Activated T-helper 9 cell treated with anti-CD3 and anti-CD28 coated beads, Interleukin-2, amount 50 U/mL, for 16 hours (primary cell): ENCODE measurements at regions not wholly inside any gene's neighbourhood (a gene's known extent, or its start where the extent isn't known, plus 50 kb on each side); places are given as distances from the start of the nearest gene placed in this dataset.

Experiments
- DNase-seq: peaks from one replicate; pipeline ENCODE4 v3.0.0-alpha.2; 2020; ENCODE audit warnings: low read depth

- DNase-seq: no peak
These were observed 290.5 kb downstream of the KBTBD8 start for GRCh38 chr3:67288466-67289106.

DNA sequence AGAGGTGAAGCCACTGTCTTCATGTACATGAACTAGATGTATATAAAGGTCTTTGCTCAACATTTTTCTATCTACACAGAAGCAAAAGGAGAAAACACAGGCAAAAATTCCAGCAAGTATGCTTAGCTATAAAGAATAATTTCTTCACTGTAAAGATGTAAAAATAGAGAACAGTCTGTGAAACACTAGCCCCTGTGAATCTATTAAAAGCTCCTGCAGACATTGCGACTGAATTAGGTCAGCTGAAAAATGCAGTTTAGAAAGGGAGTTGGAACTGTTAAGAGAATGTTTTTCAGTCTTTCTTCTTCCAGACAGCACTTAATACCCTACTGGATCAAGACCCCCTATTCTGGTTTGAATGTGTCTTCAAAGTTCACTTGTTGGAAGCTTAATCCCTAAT is 291.5 kb downstream of the KBTBD8 start:
- DNase-seq: no peak

DNA sequence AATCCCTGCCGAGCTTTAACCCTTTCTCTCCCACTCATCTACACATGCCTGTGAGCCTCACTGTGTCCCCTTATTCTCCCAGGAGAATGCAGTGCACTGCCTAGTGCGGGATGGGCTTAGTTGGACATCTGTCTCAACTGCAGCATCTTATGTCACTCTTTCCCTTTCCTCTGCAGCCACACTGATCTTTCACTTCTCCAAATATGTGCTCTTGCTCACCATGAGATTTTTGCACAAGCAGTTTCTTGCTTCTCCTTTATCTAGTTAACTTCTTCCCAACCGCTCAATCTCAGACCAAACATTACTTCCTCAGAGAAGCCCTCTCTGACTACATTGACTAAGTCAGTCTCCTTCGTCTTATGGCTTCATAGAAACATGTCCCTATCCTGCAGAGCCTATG is 292.3 kb downstream of the KBTBD8 start:
- no peak for DNase-seq

GRCh38 chr3:67291287-67292252 is 293.5 kb downstream of the KBTBD8 start:
- no peak for DNase-seq

DNA sequence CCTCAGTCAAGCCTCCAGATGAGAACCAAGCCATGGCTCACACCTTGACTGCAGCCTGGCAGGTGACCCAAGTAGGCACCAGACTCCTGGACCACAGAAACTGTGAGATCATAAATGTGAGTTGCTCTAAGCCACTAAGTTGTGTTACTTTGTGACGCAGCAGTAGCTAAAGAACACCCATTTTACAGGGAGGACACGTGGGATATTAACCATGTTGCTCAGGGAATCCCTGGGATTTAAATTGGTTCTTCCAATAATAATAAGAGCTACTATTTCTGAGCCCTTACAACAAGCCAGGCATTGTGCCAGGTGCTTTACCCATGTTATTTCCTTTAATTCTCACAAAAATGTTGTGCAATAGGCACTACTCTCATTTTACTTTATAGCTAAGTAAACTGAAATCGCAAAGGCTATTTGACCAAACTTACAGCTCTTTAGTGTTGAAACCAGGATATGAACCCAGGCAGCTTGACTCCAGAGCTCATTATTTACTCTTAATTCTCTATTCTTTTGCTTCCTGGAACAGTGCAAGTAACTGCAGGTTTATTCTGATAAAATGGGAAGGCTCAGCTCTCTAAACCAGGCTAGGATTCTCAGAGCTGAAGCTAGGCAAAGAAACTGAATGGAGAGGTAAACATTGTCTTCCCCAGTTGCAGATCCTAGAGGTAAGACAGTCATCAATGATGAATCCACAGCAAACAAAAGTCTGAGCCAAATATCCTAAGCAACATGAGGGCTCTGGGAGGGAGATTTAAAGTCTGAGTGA is 294.4 kb downstream of the KBTBD8 start:
- no peak for DNase-seq

GRCh38 chr3:67294341-67294740 is 296.2 kb downstream of the KBTBD8 start:
- no peak for DNase-seq

DNA sequence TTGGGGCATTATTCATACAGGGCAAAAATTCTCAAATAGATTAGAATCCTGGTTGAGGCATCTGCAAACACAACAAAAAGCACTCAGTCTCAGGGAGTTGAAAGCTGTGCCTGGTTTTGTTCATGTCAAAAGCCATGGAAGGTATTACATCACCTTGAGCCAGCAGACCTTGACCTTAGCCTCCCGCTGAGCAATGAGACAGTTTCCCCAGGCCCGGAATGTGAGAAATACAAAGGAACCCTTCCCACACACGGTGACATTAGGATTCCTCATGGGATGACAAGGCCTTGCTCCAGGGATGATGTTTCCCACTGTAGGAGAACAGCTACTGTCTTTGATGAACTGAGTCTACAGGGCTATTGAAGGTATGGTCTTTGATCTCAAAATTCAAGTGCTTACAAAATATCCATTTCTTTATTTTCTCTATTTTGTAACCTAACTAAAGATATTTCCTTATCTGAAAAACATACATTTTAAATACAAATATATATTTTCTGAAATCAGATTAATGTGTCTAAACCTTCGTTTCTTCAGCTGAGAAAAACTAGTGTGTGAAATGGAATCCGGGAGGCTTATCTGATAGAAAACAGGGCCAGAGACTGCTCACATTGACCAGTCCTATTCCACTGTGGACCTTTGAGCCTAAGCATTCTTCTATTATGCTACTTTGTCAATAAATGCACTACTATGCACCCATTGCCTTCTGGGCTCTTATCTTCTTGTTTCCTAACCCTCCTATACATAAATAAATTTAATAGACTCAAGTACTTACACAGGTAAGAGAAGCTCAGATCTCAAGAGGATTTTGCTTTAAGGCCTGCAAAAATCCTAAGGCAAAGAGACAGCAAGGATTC is 298.2 kb downstream of the KBTBD8 start:
- DNase-seq: no peak

- DNase-seq: no peak
These were observed 299.8 kb downstream of the KBTBD8 start for GRCh38 chr3:67297715-67298475.

DNA sequence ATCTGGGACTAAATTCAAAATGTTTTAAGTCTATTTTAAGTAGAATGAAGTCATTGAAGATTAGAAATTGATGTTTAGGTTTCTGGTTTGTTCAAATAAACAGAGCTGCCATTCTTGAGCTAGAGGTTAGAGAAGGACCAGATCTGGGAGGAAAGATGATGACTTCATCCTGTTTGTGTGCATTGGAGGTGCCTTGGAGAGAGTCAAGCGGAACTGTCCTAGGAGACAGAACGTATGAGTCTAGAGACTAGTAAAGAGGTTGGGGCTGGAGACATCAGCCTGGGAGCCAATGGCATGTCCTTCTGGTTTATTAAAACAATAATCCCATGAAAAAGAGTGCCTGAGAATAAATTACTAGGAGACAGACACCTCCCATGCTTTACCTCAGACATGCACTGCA is 303.4 kb downstream of the KBTBD8 start:
- no peak for DNase-seq

DNA sequence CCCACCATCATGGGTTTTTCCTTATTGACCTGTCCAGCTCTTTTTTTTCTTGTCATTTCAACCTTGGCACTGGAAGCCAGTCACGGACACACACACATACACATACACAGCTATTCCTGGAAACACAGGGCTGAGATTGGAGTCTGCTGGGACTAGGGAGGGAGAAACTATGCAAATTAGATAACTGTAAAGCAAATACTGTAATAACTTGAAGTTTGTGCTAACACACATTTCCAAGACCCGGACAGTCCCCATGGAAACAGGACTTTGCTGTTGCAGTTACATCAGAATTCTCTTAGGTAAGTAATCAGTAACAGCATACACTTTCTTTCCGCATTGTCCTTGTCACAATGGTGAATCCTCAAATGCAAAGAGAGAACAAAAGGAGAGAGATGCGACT is 304.4 kb downstream of the KBTBD8 start:
- no peak for DNase-seq

- no peak for DNase-seq
These were observed 307.1 kb downstream of the KBTBD8 start for GRCh38 chr3:67305160-67305559.

DNA sequence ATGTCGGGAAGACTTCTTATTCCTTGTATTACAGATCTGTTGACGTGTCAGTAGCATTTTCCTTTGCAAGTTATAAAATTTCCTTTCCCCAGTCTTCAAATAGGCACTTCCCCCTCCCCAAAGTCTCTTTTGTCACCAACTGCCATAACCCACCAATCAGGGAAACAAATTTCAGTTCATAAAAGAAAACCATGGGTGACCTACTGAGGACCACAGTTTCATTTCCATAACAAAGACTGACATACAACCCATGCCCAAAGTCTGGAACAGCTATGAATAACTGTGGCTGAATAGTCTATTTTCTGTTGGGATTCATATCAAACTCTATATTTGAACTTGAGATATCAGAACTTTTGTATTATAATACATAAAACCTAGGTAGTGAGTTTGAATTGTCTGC is 307.8 kb downstream of the KBTBD8 start:
- no peak for DNase-seq

- no peak for DNase-seq
These were observed 313.3 kb downstream of the KBTBD8 start for GRCh38 chr3:67311440-67311839.

- no peak for DNase-seq
These were observed 314.0 kb downstream of the KBTBD8 start for GRCh38 chr3:67312155-67312554.

- DNase-seq: no peak
These were observed 320.1 kb downstream of the KBTBD8 start for GRCh38 chr3:67318162-67318561.

DNA sequence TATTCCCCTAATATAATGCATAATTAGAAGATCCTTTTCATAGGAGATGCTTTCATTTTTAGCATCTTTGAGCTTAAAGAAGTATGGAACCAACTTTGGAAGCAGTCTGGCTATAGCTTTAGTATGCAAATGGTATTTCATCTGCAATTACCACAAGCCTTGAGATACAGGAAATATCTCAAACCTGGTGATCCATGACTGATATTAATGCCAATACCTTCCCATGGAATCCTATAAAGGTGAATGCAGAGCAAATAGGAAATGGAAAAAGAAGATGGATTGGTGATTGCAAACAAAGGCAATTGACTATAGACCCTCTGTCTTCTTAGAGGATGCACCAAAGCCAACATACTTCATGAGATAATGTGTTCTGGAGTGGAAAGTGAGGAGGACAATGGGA is 326.4 kb downstream of the KBTBD8 start:
- DNase-seq: no peak
